ENCODE measurements at regions not wholly inside any gene's neighbourhood (a gene's known extent, or its start where the extent isn't known, plus 50 kb on each side); places are given as distances from the start of the nearest gene placed in this dataset.

GRCh38 chr5:66529704-66530103 is 66.5 kb upstream of the MAST4 start:
- Histone ChIP-seq H3K27me3 (ENCODE audit: control insufficient read depth, low read length) (no peaks in the 10 kb centered on the region), H3F3A (ENCODE audit: control insufficient read depth, insufficient read depth) (no peaks in the 10 kb centered on the region), H3K4me2 (ENCODE audit: low read length) (no peak overlapping the region), H3K4me1 (ENCODE audit: control insufficient read depth, low read length) (no peaks in the 10 kb centered on the region), H3K79me2 (ENCODE audit: control insufficient read depth, low read length) (no peaks in the 10 kb centered on the region), H3K9me3 (ENCODE audit: control insufficient read depth, insufficient read depth, low read length) (no peaks in the 10 kb centered on the region; the same call in 1 of the 2 replicates), H3K27ac (ENCODE audit: low read depth, low read length) (no peak overlapping the region), H3K9me2 (replicated peaks; ENCODE audit: control insufficient read depth, low read length) (no peaks in the 10 kb centered on the region), H3K4me3 (ENCODE audit: low read length) (no peak overlapping the region), H4K20me1 (ENCODE audit: control insufficient read depth, insufficient read depth, low read depth, low read length) (no peaks in the 10 kb centered on the region), H3K36me3 (ENCODE audit: control insufficient read depth, low read length) (no peaks in the 10 kb centered on the region)
- TF ChIP-seq EZH2phosphoT487 (IDR thresholded peaks at IDR 0.05; ENCODE audit: borderline replicate concordance, low read length) (no peak), CTCF (IDR thresholded peaks at IDR 0.05; ENCODE audit: low read depth, low read length, poor library complexity, severe bottlenecking) (no peak)

GRCh38 chr5:66538126-66538525 is 58.1 kb upstream of the MAST4 start:
- Histone ChIP-seq H3K4me2 (ENCODE audit: low read length) (no peak overlapping the region), H3K36me3 (ENCODE audit: control insufficient read depth, low read length) (no peaks in the 10 kb centered on the region), H3K9me2 (replicated peaks; ENCODE audit: control insufficient read depth, low read length) (no peaks in the 10 kb centered on the region), H3K79me2 (ENCODE audit: control insufficient read depth, low read length) (no peaks in the 10 kb centered on the region), H3K4me3 (ENCODE audit: low read length) (no peak overlapping the region), H3K9me3 (ENCODE audit: control insufficient read depth, insufficient read depth, low read length) (no peaks in the 10 kb centered on the region), H4K20me1 (ENCODE audit: control insufficient read depth, insufficient read depth, low read depth, low read length) (no peaks in the 10 kb centered on the region), H3K27me3 (ENCODE audit: control insufficient read depth, low read length) (no peaks in the 10 kb centered on the region), H3K27ac (ENCODE audit: low read depth, low read length) (no peak overlapping the region), H3K4me1 (ENCODE audit: control insufficient read depth, low read length) (0 out of 2 replicates have a peak, but pooled peaks cover 3% of the 10 kb centered on the region), H3F3A (ENCODE audit: control insufficient read depth, insufficient read depth) (no peaks in the 10 kb centered on the region)
- TF ChIP-seq EZH2phosphoT487 (IDR thresholded peaks at IDR 0.05; ENCODE audit: borderline replicate concordance, low read length) (no peak), CTCF (IDR thresholded peaks at IDR 0.05; ENCODE audit: low read depth, low read length, poor library complexity, severe bottlenecking) (no peak)

GRCh38 chr5:66538531-66538930 is 57.7 kb upstream of the MAST4 start:
- no peaks in the 10 kb centered on the region for H3K27me3 ChIP-seq (ENCODE audit: control insufficient read depth, low read length)
- H3K4me2 ChIP-seq (ENCODE audit: low read length) = no peak overlapping the region
- H3K9me3 ChIP-seq (ENCODE audit: control insufficient read depth, insufficient read depth, low read length) = no peaks in the 10 kb centered on the region
- H3K4me1 ChIP-seq (ENCODE audit: control insufficient read depth, low read length) = 0 out of 2 replicates have a peak, but pooled peaks cover 3% of the 10 kb centered on the region
- TF ChIP-seq EZH2phosphoT487 (IDR thresholded peaks at IDR 0.05; ENCODE audit: borderline replicate concordance, low read length) (no peak), CTCF (IDR thresholded peaks at IDR 0.05; ENCODE audit: low read depth, low read length, poor library complexity, severe bottlenecking) (no peak)
- no peaks in the 10 kb centered on the region for H4K20me1 ChIP-seq (ENCODE audit: control insufficient read depth, insufficient read depth, low read depth, low read length)
- H3K4me3 ChIP-seq (ENCODE audit: low read length) = no peak overlapping the region
- H3K9me2 ChIP-seq (replicated peaks; ENCODE audit: control insufficient read depth, low read length) = no peaks in the 10 kb centered on the region
- no peaks in the 10 kb centered on the region for H3K36me3 ChIP-seq (ENCODE audit: control insufficient read depth, low read length)
- H3F3A ChIP-seq (ENCODE audit: control insufficient read depth, insufficient read depth) = no peaks in the 10 kb centered on the region
- H3K27ac ChIP-seq (ENCODE audit: low read depth, low read length) = no peak overlapping the region
- H3K79me2 ChIP-seq (ENCODE audit: control insufficient read depth, low read length) = no peaks in the 10 kb centered on the region

All from DOHH2 (cell line).